Mesothelial cell of epicardium (in vitro differentiated cells): ENCODE measurements at regions not wholly inside any gene's neighbourhood (a gene's known extent, or its start where the extent isn't known, plus 50 kb on each side); places are given as distances from the start of the nearest gene placed in this dataset.
A peak's percentile ranks its signal among the peaks of the same experiment; 100 is the strongest.

Experiments
- DNase-seq, 2 experiments: peaks; one replicate each; pipeline ENCODE4 v3.0.0; 2021; ENCODE audit warnings: low spot score in 2 of 2; ENCODE audit not compliant: unreplicated experiment in 2 of 2
- H3K27ac Mint-ChIP-seq: 2 replicates; pipeline ENCODE4 v1.8.0; 2021; ENCODE audit warnings: mixed read lengths
- H3K27me3 Mint-ChIP-seq: 2 replicates; pipeline ENCODE4 v1.8.0; 2021; ENCODE audit warnings: low read depth, mixed read lengths
- H3K36me3 Mint-ChIP-seq: 2 replicates; pipeline ENCODE4 v1.8.0; 2021; ENCODE audit warnings: mixed read lengths
- H3K4me1 Mint-ChIP-seq: 2 replicates; pipeline ENCODE4 v1.8.0; 2021; ENCODE audit warnings: mixed read lengths
- H3K4me3 Mint-ChIP-seq: 2 replicates; pipeline ENCODE4 v1.8.0; 2021; ENCODE audit warnings: mild to moderate bottlenecking, moderate library complexity, mixed read lengths
- H3K9me3 Mint-ChIP-seq: 2 replicates; pipeline ENCODE4 v1.8.0; 2021; ENCODE audit warnings: mixed read lengths
- TF ChIP-seq, protein P1 (sequence below): fragments of 200-600 bp; sonication (generic); IDR thresholded peaks from one replicate; pipeline ENCODE4 v1.5.0; 2021; ENCODE audit warnings: antibody characterized with exemption; ENCODE audit not compliant: unreplicated experiment

DNA sequence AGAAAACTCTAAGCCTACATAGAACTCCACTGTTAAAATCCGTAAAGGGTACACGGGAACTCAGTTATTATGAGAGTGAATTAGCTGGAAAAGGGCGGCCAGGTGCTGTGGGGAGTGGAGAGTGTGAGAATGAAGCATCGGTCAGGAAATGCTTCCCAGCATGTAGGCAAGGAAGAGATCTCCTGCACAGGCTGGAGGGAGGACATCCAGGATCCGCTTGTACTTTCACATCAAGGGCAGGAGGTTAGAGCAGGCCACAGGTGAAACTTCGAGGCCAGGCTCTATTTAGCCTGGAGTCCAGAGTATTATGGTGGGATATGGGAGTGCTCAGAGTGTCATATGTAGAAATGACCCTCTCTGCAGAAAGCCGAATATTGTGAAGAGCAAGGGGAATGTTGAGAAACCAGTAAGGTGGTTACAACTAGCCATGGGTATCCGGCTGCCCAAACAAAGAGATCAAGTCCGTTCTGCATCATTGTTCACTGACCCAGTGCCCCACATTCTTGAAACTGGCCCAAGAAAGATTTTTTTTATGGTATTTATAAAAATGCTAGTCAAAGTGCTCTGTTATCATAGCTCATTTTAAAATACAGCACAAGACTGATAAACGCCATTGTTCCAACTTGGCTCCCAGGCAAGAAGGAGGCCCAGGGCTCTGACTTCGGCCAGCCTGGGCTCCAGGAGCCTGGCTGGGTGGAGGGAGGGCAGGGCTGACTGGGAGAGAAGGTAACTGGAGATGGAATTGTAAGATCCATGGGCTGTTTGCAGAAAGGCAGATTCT, 79.4 kb upstream of the HIF1A start:
- Mint-ChIP-seq H3K4me3 (no peak overlapping the region), H3K27ac (peak overlapping the region; percentile 82), H3K36me3 (no peaks in the 10 kb centered on the region), H3K9me3 (no peaks in the 10 kb centered on the region), H3K27me3 (no peaks in the 10 kb centered on the region), H3K4me1 (peaks cover 34% of the 10 kb centered on the region)
- DNase-seq, result no peak
- TF ChIP-seq, protein P1, sequence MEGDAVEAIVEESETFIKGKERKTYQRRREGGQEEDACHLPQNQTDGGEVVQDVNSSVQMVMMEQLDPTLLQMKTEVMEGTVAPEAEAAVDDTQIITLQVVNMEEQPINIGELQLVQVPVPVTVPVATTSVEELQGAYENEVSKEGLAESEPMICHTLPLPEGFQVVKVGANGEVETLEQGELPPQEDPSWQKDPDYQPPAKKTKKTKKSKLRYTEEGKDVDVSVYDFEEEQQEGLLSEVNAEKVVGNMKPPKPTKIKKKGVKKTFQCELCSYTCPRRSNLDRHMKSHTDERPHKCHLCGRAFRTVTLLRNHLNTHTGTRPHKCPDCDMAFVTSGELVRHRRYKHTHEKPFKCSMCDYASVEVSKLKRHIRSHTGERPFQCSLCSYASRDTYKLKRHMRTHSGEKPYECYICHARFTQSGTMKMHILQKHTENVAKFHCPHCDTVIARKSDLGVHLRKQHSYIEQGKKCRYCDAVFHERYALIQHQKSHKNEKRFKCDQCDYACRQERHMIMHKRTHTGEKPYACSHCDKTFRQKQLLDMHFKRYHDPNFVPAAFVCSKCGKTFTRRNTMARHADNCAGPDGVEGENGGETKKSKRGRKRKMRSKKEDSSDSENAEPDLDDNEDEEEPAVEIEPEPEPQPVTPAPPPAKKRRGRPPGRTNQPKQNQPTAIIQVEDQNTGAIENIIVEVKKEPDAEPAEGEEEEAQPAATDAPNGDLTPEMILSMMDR, result no peak

DNA sequence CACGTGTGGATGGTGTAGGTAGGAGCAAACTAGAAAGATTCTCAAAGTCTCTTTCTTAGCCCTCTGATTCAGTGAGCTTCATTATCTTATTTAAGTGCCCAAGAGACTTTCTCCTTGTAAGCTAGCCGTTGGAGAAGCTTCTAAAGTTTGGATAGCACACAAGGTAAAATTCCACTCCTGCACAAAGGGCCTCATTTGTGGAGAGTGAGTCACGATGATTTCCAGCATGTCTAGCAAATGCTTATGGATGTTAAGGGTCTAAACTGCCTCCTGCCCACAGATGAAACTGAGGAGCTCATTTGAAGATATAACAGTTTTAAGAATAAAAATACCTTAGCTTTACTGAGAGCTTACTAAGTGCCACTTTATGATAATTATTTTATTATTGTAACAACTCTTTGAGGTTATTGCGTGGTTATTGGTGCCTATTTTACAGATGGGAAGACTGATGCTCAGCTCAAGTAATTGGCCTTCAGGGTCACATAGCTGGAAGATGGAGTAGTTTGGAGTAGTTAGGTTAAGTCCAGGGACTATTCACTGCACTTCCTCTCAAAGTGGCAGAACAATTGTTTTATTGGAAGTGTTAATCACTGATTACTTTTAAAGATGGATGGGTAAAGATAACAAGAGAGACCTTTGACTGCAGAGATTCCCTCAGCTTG, 78.7 kb upstream of the HIF1A start:
- Mint-ChIP-seq H3K4me3 (no peak overlapping the region), H3K27ac (peak overlapping the region; percentile 82), H3K27me3 (no peaks in the 10 kb centered on the region), H3K36me3 (no peaks in the 10 kb centered on the region), H3K4me1 (peaks cover 33% of the 10 kb centered on the region), H3K9me3 (no peaks in the 10 kb centered on the region)
- TF ChIP-seq, protein P1, result no peak
- no peak for DNase-seq

DNA sequence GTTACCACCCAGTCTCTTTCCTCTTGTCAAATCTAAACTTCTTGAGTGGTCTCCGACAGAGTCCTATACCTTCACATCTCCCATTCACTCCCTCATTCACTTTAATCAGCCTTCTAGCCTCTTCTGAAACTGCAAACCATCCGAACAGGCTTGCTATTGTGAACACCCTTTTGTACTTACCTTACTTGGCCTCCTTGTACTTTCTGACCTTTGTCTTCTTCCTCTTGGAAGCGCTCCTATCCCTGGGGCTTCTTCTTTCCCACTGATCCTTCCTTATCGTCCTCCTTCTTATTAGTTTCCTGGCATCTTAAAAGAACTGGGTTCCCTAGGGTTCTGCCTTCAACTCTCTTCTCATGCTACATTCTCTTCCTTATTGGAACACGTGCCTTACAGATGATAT, 76.9 kb upstream of the HIF1A start:
- Mint-ChIP-seq H3K9me3 (peaks cover 3% of the 10 kb centered on the region), H3K27ac (no peak overlapping the region), H3K27me3 (no peaks in the 10 kb centered on the region), H3K36me3 (no peaks in the 10 kb centered on the region), H3K4me3 (no peak overlapping the region), H3K4me1 (peaks cover 21% of the 10 kb centered on the region)
- TF ChIP-seq, protein P1, result no peak
- DNase-seq, result no peak

DNA sequence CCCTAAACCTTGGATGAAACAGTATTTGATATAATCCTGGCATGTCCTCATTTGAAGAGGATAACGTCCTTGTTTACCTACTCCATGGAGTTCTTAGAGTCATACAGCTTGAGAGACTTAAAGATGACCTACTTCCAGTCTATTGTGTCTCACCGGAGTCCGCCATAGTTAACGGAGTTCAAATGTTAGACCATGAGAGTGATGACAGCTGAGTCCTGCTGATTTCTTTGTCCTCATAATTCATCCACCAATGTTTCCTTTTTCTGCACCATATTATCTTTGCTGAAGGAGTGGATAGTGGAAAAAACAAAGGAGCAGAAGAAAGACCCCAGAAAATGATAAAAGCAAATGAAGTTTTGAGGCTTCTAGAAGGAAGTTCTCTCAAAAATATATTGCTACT, 75.8 kb upstream of the HIF1A start:
- no peaks in the 10 kb centered on the region for H3K27me3 Mint-ChIP-seq
- H3K4me3 Mint-ChIP-seq, result no peak overlapping the region
- no peaks in the 10 kb centered on the region for H3K36me3 Mint-ChIP-seq
- H3K4me1 Mint-ChIP-seq, result peaks cover 19% of the 10 kb centered on the region
- peaks cover 3% of the 10 kb centered on the region for H3K9me3 Mint-ChIP-seq
- TF ChIP-seq, protein P1, result no peak
- no peak overlapping the region for H3K27ac Mint-ChIP-seq
- DNase-seq, result no peak

DNA sequence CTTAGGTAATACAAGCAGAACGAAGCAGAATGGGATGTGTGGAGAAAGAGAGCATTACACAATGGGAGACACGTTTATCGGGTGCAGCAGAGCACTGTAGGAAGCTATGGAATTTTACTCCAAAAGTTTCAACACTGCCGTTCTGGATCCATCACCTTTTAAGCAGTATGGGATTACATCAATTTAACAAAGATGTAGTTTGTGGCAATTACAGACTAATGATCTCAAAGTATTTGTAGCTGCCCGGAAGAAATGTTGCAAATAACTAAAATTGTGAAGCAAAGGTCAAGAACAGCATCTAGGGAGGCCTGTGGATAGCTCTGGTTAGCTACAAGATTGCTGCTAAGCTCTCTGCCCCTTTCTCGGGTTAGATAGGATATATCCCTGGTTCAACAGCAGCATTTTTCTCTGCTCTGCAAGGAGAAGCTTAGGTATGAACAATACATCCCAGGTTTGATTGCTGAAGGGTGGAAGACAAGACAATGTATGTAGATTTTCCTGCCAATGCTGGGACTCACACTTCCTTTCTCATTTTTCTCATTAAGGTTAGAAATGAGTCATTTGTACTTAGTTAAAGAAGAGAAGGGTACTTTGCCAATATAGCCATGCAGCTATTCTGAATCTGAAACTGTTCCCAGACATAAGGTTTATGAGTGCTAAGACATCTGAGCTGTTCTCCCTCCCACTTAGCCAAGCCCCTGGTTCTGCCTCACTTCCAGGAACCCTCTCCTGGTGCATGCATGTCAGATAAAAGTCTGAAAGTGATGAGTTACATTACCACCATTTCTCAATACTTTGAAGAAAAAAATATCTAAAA, 75.0 kb upstream of the HIF1A start:
- no peak for DNase-seq
- H3K9me3 Mint-ChIP-seq, result peaks cover 3% of the 10 kb centered on the region
- no peak overlapping the region for H3K27ac Mint-ChIP-seq
- TF ChIP-seq, protein P1, result no peak
- no peak overlapping the region for H3K4me3 Mint-ChIP-seq
- peaks cover 22% of the 10 kb centered on the region for H3K4me1 Mint-ChIP-seq
- no peaks in the 10 kb centered on the region for H3K27me3 Mint-ChIP-seq
- H3K36me3 Mint-ChIP-seq, result no peaks in the 10 kb centered on the region
